GM21528 (cell line): ENCODE measurements at regions not wholly inside any gene's neighbourhood (a gene's known extent, or its start where the extent isn't known, plus 50 kb on each side); places are given as distances from the start of the nearest gene placed in this dataset.
A peak's percentile ranks its signal among the peaks of the same experiment; 100 is the strongest.
"Not testable (repeated sequence)": the region's sequence is repeated elsewhere in the genome, so short reads cannot be mapped to it uniquely, and the experiment has no call there.

Source experiments
- ATAC-seq: cut with Tn5 transposase; IDR thresholded peaks from one replicate; pipeline ENCODE4 v1.9.1; 2021; ENCODE audit warnings: mild to moderate bottlenecking, moderate library complexity; ENCODE audit not compliant: unreplicated experiment, low FRiP score

DNA sequence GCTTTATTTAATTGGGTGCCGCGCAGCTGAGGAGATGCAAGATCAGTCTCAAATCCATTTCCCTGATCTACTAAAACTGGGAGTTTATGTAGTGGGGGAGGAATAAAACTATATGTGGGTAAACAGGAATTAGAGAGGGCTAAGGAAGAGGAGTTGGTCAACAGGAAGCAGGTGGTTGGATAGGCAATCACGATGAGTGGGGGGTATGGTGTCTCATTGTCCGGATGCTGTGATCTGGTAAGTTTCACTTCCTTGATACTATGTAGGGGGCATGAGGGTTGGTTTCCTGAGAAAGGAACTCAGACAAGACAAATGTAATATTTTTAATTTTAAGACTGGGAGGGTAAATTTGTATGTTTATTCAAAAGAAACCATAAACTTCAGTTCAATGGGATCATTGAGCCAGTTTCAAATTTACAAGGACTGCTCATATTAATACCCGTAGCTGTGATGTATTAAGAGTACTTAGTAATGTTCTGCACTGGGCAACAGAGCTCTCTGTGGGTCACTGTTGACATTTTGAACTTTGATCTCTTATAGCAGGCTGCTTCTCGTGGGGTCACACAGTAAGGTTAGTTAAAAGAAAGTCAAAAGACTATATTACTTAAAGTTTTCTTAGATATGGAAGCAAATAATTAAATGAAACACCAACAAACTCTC lies 786.2 kb upstream of the FBXO33 start:
- no peak for ATAC-seq

DNA sequence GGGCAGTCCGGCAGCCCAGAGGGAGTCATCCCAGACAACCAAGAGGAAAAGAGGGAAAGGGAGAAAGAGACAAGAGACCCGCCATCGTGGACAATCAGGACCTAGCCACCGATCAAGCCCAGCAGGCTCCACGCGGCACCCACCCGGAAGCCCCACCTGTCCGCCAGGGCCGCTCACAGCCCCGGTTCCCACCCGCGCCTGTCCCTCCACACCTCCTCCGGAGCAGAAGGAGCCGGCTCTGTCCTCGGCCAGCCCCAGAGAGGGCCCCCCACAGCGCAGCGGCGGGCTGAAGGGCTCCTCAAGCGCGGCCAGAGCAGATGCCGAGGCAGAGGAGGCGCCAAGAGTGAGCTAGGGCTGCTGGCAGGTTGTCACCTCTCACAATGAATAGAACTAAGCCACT lies 784.7 kb upstream of the FBXO33 start:
- ATAC-seq = no peak

DNA sequence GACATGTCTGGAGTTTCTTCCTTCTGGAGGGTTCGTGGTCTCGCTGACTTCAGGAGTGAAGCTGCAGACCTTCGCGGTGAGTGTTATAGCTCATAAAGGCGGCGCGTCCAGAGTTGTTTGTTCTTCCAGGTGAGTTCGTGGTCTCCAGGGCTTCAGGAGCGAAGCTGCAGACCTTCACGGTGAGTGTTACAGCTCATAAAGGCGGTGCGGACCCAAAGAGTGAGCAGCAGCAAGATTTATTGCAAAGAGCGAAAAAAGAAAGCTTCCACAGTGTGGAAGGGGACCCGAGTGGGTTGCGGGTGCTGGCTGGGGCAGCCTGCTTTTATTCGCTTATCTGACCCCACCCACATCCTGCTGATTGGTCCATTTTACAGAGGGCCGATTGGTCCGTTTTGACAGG lies 784.2 kb upstream of the FBXO33 start:
- ATAC-seq = not testable (repeated sequence)

DNA sequence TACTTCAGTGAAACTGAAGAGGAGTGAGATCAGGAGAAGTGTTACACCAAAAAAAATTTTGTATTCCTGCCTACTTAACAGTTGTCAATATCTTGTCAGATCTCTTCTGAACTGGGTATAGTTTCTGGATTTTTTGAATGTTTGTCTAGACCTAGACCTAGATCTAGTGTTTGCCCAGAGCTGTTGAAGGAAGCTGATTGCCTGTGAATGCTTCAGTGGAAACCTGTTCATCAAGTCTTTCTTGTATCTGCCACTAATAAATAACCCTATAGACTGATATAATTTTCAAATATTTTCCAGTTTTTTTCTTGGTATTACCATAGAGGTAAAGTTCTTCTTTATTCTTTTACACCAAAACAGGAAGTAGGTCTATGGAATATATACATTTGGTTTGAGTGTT lies 781.5 kb upstream of the FBXO33 start:
- no peak for ATAC-seq

DNA sequence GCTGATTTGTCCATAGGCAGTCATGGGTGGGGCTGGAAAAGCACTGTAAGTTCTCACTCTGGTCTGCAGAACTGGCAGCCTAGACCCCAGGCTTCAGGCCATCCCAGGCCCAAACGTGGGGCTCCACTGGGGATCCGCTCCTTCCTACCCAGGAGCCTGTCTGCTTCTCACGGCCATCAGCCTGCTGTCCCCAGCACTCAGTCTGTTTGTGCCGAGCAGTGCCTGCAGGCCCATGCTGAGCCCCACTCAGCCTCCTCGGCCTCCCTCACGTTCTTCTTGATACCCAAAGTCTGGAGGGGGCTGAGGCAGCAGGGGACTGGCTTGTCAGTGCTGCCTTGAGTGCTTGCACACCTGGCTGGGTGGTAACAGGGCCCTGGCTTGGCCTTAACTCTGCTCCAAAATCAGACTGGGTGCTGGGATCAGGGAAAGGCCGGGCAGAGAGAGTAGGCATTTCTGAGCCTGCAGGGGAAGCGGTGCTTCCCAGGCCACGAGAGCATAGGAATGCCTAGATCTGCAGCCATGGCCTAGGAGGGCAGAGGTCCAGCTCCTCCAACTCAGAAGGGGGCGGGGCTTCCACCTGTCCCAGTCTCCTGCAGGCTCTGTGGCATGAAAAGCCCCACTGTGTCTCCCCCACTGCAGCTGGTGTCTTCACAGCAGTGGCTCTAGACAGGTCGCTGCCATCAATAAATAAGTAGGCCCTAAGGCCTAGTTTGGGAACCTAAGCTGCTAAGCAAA lies 772.4 kb upstream of the FBXO33 start:
- no peak for ATAC-seq

DNA sequence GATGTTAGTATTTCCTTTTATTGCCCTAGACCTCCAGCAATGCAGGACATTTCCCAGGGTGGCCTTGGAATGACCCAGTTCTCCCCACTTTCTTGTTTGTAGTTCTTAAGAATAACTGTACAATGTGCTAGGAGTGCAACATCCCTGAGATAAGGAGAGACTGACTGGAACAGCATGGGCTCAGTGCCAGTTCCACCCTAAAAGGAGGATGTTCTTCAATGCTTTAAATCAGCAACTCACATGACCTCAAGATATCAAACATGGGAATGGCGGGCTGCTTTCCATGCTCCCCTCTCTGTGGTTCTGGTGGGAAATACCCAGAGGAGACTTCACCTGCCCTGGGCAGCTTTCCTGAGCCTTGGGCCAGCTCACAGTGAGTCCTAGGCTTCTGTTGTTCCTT lies 766.9 kb upstream of the FBXO33 start:
- no peak for ATAC-seq

DNA sequence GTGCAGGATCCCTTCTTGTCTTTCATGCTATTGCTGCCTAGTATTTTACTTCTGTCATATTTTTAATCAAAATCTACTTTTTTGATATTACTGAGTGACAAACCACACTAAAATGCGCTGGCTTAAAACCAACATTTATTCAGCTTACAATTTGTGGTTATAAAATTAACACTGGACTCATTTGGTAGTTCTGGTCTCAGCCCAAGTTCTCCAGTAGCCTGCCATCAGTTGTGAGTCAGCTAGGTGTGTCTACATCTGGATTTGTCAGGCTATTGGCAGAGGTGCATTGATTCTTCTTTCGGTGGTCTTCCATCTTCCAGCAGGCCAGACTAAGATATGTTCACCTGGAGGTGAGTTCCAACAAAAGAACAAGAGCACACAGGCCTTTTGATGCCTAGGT lies 765.1 kb upstream of the FBXO33 start:
- ATAC-seq = no peak

DNA sequence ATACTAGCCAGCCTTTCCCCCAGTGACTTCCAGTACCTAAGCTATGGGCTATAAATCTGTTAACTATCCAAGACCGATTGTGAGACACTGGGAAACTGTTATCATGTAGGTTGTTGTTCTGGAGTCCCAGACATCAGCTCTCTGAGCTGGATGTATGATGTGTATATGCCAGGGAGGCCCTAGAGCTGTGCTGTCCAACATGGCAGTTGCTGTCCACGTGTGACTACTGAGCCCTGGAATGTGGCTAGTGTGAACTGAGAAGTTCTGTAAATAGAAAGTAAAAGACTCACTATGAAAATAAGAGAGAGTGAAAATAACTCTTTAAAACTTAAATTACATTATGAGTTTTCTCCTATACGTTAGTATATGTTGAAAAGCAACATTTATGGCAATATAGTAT lies 755.8 kb upstream of the FBXO33 start:
- no peak for ATAC-seq

DNA sequence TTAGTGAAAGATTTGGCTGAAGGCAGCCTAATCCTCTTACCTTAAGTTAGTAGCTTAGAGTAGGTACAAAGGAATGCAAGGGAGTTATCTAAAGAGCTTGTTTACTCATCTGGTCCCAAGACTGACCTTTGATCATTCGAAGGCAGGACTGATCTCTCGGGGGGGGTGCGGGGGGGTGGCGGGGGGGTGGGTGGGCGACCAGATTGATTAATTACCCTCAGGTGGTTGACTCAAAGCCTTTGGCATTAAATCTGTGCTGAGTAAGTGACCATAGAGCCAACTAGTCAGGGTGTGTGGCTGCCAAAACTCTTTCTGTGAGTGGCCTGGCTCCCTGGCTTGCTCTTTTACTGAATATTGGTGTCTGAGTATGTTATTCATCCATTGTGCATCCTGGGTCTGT lies 731.9 kb upstream of the FBXO33 start:
- no peak for ATAC-seq

DNA sequence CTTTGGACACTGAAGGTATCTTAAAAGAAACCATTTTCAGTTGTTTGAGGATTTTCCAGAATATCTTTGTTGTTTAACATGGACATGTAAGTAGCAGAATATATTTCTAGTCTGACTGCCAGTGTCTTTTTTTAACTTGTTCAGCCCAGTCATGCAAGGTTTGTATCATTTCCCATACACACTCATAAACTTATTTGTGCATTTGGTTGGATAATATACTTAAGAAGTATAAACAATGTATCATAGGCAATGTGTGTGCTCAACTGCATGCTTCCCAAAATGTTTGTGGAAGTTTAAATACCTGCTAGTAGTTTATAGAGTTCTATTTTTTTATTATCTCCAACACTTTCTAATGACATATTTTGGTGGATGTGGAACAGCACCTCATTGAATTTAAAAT lies 707.4 kb upstream of the FBXO33 start:
- no peak for ATAC-seq

DNA sequence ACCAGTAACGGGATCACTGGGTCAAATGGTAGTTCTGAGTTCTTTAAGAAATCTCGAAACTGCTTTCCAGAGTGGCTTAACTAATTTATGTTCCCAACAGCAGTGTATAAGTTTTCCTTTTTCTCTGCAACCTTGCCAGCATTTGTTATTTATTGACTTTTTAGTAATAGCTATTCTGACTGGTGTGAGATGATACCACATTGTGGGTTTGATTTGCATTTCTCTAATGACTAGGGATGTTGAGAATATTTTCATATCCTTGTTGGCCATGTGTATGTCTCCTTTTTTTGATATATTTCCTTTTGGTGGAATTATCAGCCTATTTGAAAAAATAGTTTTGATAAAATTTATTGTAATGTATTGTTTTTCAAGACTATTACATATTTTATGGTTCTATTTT lies 701.2 kb upstream of the FBXO33 start:
- no peak for ATAC-seq

DNA sequence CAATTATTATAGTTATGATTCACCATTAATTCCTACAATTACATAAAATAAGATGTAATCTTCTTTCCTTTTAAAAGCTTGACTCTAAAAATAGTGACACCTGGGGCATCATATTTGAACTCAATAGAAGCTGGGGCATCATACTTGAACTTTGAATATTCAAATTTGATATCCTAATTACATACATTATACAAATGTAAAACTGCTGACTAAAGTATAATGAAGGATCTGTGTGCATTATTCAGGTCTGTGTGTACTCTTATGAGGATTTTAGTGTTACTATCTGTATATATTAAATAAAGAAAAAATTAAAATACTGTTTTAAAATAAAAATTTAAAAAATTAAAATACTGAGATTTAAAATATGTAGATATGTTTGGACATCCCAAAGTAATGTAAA lies 696.9 kb upstream of the FBXO33 start:
- ATAC-seq = no peak

DNA sequence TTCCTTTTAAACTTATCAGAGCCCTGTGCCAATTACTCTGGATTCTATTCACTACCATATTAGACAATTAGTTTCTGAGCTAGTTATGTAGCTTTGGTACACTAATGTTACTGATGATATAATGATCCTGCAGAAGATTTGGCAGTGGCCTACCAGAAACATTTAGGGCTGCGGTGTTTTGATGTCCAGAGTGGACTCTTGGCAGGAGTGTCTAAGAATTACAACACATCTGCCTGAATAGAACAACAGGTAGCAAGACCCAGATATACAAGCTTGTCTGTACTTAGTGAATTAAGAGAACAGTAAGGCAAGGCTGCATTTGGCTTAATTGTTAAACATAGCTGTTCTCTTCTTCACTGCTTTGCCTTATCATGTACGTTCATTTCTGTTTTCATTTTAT lies 691.6 kb upstream of the FBXO33 start:
- no peak for ATAC-seq

DNA sequence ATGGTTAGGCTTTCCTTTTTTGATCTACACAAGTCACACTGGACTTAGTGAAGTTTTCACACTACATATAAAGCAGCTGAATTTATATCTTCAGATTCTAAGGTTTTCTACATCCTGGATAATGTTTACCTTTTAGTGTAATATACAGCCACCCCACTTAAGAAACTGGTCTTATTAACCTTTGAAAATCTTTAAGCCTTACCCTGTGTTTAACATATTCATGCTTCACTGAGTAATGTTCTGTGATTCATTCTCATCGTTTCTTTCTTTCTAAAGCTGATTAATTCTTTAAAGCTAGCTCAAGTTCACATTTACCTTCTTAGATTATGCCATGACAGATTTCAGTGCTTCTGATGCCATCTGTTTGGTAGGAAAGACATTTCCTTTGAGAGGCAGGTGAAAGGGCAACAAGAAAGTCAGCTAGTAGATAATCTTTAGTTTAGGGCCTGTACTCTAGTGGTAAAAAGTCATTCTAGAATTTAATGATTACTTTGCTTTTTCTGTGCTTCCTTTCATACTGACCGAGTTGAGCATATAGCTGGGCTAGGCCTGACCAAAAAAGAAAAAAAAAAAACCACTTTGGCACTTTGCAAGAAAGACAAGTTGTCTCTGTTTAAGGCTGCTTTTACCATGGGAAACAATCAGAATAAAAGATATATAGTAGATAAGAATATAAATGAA lies 690.9 kb upstream of the FBXO33 start:
- peak; percentile 55 for ATAC-seq

DNA sequence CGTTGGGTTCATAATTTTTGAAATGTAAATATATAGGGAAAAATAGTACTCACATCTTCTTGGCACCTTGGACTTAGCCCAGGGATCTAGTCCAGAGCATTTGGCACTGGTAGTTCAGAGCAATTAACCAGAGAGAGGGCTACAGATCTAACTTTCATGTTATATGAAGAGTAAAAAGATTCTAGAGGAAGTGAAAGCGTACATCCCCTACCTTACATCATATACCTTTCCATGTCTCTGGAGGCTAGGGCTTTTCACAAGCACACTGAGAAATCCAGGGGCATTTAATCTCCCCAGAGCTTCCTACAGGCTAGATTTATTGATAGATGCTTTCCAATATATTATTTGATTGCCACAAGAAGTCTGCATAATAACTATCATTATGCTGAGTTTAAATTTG lies 687.5 kb upstream of the FBXO33 start:
- no peak for ATAC-seq

DNA sequence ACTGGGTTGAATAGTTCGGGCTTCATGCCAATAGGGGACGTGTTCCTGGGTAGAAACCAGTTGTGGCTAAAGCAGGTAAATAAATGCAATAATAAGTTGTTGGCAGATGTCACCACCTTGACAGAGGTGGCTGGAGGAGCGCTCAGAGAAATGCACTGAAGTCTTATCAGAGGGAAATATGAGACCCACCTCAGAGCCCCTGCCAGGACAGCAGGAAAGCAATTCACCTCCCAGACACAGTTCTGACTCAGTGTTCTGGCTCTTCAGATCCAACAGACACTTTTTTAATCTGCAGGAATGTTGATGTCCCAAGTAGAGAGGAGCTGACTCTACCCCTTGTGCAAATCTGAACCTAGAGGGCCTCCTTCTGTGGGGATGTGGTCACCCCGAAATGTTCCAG lies 687.1 kb upstream of the FBXO33 start:
- ATAC-seq = no peak

DNA sequence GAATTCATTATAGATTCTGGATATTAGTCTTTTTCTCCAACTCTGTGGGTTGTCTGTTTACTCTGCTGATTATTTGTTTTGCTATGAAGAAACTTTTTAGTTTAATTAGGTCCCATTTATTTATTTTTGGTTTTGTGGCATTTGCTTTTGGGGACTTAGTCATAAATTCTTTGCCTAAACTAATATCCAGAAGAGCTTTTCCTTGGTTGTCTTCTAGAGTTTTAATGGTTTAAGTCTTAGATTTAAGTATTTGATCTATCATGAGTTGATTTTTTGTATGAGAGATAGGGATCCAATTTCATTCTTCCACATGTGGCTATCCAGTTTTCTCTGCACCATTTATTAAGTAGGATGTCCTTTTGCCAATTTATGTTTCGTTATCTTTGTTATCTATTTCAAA lies 683.4 kb upstream of the FBXO33 start:
- no peak for ATAC-seq

DNA sequence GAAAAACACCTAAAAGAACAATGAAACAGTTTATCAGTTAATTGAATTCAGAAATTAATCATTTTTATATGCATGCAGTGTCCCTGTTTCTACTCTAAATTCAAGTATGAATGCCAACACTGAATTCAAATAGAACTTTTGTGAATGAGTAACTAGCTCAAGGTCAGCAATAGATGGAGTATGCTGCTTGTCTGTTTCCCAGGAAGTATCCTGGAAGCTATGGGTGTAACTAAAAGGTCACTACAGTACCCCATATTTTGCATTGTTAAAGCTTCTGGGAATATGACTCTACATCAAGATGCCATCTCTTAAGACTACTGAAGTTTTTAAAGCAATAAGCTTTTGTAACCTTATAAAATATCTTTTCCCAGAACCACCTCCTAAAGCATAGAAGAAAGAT lies 681.4 kb upstream of the FBXO33 start:
- ATAC-seq = no peak

DNA sequence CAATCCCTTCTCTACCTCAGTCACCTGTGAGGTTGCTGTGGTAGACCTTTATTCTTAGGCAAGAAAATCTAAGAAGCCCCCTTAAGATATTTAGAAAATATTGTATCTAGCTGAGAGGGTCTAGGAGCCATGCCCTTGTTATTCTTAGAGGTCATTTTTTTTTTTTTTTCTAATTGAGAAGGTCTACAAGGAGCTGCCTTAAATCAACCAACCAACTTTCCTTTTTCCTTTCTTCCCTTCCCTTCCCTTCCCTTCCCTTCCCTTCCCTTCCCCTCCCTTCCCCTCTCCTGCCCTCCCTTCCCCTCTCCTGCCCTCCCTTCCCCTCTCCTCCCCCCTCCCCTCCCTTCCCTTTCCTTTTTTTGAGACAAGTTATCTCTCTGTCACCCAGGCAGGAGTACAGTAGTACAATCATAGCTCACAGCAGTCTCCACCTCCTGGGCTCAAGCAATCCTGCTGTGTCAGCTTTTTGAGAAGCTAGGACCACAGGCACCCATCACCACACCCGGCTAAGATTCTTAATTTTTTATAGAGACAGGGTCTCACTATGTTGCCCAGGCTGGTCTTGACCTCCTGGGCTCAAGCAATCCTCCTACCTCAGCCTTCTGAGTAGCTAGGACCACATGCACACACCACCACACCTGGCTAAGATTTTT lies 668.4 kb upstream of the FBXO33 start:
- no peak for ATAC-seq

DNA sequence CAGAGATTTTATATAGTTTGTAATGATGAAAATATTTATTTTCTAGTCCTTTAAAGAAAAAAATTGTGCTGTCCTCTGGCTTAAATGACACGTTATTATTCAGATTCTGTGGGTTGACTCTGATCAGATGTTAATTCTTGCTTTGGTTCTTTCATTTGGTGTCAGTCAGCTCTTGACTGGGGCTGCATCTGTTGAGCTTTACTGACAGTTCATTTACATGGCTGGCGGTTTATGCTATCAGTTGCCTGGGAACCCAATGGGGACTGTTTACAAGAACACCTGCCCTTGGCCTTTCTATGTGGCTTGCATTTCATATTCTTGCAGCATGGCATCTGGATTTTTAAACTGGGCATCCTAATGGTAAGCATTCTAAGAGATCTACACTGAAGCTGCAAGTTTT lies 667.1 kb upstream of the FBXO33 start:
- ATAC-seq = no peak

DNA sequence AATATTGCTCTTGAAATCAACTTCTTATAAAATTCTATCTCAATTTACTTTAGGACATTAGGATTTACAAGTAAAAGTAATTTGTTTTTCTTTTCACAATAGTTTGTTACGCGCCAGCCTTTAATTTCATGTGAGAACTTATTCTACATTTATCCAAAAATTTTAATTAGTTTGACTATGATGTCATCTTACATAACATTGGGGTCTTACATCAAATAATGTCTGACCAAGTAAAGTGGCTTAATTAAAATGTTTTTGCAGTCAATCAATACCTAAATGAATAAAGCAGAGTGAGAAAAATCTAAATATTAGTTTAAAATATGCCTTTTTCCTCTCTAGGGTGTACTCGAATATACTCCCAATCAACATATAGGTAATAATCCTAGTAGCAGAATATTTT lies 666.2 kb upstream of the FBXO33 start:
- no peak for ATAC-seq
